Activated CD8-positive, alpha-beta memory T cell treated with anti-CD3 and anti-CD28 coated beads for 24 hours (primary cell): ENCODE measurements at regions not wholly inside any gene's neighbourhood (a gene's known extent, or its start where the extent isn't known, plus 50 kb on each side); places are given as distances from the start of the nearest gene placed in this dataset.
A peak's percentile ranks its signal among the peaks of the same experiment; 100 is the strongest.
"Not testable (repeated sequence)": the region's sequence is repeated elsewhere in the genome, so short reads cannot be mapped to it uniquely, and the experiment has no call there.

Source experiments
- DNase-seq: peaks from one replicate; pipeline ENCODE4 v3.0.0-alpha.2; 2020

- DNase-seq = no peak
Observed at GRCh38 chr5:173413471-173413982, 85.3 kb upstream of the STC2 start.

DNA sequence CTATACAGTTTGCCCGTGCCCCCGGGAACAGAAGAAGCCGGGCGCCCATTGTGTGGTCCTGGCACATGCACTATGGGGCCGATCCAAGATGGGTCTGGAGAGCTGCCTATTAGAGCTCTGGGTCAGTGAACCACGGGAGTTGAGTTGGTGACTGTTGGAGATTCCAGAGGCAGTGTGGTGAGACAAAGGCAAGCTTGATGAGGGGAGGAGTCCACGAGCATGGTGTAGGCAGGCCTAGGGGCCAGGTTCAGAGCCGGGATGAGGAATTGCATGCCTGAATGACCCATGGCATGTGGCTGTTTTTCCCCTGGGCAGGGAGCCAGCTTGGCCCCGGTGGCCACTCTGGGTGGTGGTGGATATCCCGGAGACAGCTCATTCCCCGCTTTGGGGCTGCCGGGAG, 84.4 kb upstream of the STC2 start:
- no peak for DNase-seq

- DNase-seq = no peak
Observed at GRCh38 chr5:173411791-173412555, 83.8 kb upstream of the STC2 start.

DNA sequence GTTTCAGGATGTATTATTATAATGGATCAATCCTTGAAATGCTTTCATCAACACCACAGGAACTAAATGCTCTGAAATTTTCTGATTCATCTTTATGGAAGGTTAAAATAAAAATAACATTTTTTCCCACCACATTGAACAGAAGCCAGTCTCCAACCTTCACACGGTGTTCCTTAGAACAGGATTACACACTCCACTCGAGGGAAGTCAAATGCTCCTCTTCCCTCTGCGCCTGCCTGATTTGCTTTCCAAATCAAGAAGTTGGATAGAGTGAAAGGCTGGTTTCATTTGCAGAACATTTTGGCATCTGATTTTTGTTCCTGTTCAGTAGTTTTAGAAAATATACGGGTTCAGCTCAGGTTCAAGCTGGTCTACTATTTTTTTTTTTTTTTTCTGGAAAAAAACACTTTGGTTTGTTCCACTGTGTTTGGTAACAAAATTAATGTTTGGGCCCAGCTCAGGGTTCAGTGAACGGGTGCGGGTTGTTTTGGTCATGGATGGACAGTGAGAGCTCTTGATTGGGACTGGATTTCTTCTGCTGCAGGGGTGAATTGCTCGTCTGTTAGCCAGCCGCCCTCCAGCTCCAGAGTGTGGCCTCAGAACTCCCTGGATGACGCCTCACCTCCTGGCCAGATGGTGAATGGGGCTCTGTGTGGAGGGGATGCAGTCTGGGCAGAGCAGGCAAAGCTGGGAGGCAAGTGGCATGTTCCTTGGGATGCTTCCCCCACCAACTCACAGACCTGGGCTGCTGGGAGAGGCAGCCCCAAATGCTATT, 82.4 kb upstream of the STC2 start:
- no peak for DNase-seq

GRCh38 chr5:173408946-173409345, 80.7 kb upstream of the STC2 start:
- DNase-seq = no peak

- no peak for DNase-seq
Observed at GRCh38 chr5:173399851-173400250, 71.6 kb upstream of the STC2 start.

DNA sequence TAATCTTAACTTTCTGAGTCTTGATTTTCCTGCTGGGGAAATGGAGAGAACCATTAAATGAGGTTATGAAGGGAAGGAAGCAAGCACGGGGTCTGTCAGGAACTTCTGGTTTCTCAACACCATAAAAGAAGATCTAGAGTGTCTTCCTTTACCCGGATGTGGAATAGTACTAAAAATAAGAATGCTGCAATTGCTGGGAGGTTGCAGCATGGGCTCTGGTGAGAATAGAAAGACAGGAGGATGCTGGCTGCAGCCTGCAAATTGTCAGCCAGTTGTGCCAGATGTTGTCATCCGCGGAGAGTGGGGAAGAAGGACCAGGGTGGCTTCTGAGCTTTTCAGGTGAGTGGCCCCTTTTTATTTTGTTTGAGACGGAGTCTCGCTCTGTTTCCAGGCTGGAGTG, 69.3 kb upstream of the STC2 start:
- DNase-seq = no peak

DNA sequence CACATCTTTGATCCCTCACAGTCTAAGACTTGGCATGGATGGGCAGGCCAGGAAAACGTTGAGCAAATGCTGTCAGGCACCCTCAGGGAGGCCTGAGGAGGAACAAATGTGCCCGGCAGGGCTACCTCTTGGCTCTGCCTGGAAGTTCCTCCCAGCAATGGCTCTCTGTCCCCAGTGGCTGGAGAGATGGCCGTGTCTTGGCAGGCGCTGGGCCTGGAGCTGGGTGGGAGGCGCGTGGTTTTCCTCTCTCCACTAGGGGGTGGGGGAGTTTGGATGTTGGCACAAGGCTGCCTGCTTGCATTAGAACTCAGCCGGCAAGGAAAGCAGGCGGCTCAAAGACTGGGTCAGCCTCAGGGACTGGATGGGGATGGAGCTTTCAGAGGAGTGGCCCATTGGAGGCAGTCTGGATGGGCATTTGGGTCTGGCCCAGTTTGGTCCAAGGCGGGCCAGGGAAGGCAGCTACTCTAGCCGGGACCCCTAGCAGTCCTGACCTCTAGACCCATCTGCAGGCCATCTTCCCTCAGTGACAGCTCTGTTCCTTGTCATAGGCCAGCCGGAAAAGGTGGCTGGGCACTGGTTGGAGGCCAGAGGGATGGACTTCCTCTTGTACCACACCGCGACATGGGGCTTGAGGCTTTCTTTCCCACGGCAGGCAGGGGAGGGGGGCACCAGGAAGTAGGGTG, 68.2 kb upstream of the STC2 start:
- peak; percentile 42 for DNase-seq

DNA sequence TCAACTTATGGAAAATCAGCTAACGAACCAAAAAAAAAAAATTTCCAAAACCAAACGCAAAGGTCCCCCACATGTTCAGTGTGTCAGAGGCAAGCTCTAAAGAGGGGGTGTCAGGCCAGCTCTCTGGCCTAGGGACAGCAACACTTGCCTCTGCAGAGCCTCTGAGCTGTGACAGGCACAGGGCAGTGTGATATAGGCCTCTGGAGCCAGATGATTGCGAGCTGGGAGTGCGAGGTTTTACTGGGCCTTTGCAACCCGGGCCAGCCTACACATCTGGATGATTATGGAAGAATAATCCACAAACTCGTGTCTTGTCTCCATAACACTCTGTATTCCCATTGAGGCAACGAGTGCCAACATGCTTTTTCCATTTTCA, 67.7 kb upstream of the STC2 start:
- DNase-seq = no peak

DNA sequence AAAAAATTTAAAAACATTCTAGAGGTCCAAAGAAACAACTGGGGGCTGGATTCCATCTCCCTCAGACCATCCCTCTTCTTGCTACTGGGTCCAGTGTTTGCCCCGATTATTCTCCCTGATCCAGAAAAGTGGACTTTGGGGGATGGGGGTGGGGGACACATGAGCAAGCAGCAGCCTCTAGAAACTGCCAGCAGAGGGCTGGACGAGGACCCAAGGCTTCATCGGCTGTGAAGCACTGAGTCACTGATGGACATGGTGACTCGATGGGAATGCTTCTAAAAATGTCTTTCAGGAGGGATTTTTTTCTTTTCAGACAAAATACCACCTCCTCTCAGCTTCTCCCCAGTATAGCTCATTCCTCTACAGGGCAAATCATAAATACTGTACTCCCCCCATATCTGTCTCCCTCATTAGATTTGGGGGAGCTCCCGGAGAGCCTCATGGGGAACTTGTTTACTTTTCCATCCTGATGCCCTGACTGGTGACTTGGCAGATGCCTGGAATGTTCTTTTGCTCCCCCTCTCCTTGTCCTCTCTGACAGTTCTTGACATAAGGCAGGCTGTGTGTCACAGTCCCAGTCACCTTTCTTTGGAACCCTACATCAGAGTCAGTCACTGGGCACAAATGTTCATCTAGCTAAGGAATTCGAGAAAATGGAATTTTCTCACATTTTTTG, 67.2 kb upstream of the STC2 start:
- DNase-seq = no peak

- DNase-seq = no peak
Observed at GRCh38 chr5:173394701-173395100, 66.5 kb upstream of the STC2 start.

DNA sequence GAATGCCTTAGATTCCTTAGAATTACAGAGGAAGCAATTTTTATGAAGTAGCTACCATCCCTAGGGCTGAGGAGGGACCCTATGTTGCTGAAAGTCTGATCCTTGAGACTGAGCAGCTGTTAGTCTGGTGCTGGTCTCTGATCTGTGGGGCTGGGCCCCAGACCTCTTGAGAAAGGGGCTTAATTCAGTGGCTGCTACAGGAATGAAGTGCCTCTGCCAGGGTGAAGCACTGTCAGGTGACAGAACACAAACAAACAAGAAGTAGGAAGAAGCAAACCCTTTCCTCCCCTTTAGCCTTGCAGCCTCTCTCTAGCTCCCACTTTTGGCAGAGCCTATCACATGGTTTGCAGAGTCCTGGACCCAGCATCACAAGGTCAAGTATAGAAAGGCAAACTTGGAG, 64.0 kb upstream of the STC2 start:
- DNase-seq = no peak

DNA sequence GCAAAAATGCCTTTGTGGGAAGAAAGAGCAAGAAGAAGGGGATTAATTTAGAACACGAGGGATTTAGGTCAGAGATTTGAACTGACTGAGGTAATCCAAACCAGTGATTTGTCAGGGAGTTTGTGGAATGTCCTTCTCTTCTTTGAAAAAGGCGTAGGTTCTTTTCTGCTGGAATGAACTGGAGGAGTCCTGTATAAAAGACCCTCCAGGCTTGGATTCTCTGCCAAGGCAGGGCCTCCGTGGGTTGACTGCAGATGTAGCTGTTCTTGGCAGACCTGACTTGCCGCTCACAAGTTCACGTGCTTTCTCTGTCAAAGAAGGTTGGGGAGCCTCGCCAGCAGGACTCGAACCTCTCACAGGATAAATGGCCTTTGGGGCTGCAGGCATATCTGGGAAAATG, 62.8 kb upstream of the STC2 start:
- DNase-seq = no peak

- not testable (repeated sequence) for DNase-seq
Observed at GRCh38 chr5:173387293-173387692, 59.1 kb upstream of the STC2 start.

DNA sequence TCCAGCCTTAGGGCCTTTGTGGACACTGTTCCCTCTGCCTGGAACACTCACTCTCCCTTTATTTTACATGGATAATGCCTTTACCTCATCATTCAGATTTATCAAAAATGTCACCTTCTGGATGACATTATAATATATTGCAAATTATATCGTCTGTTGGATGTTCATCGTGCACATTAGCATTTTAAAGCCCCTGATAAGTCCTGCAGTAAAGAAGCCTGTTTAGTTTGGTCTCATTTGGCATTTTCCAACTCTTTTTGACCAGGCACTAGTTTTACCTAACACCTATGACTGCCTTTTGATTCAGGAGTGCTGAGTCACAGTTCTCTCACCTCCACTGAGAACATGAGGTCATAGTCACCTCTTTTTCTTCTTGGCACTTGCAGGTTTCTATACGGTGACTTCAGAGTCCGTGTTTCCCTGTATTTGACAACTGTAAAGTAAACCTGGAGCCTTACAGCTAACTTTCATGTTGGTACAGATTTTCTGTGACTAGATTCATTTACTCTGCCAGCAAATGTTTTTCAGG, 57.7 kb upstream of the STC2 start:
- no peak for DNase-seq

GRCh38 chr5:173383711-173384110, 55.5 kb upstream of the STC2 start:
- DNase-seq = no peak

DNA sequence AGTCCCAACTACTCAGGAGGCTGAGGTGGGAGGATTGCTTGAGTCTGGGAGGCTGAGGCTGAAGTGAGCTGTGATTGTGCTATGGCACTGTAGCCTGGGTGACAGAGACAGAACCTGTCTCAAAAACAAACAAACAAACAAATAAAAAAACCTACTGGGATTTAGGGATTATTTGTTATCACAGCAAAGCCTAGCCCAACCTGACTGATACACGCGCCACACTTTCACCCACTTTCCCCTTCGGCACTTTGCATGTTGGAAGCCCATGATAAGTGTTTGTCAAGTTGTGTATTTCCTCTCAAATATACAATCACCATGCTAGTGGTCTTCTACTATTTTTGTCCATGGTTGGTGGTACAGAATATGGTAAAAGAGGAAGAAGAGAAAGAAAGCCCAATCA, 50.5 kb upstream of the STC2 start:
- no peak for DNase-seq
